GM18858 (cell line): ENCODE measurements at regions not wholly inside any gene's neighbourhood (a gene's known extent, or its start where the extent isn't known, plus 50 kb on each side); places are given as distances from the start of the nearest gene placed in this dataset.

Experiments
- ATAC-seq: cut with Tn5 transposase; IDR thresholded peaks from one replicate; pipeline ENCODE4 v1.9.1; 2021; ENCODE audit not compliant: unreplicated experiment

- ATAC-seq = no peak
Observed at GRCh38 chr2:38427936-38428335, 50.9 kb upstream of the ATL2 start.

GRCh38 chr2:38427054-38427453 lies 50.0 kb upstream of the ATL2 start:
- ATAC-seq = no peak
